OCI-LY1 (cell line): ENCODE measurements at regions not wholly inside any gene's neighbourhood (a gene's known extent, or its start where the extent isn't known, plus 50 kb on each side); places are given as distances from the start of the nearest gene placed in this dataset.

Source experiments
- H2AFZ ChIP-seq: fragments of 200-600 bp; sonication (generic), shearing (Covaris generic); 2 replicates; pipeline ENCODE4 v1.6.0; 2014; ENCODE audit warnings: antibody characterized with exemption, mild to moderate bottlenecking, low read length
- H3F3A ChIP-seq: fragments of 200-600 bp; sonication (generic), shearing (Covaris generic); 2 replicates; pipeline ENCODE4 v1.6.0; 2014; ENCODE audit warnings: mild to moderate bottlenecking, antibody characterized with exemption, low read length, moderate library complexity; ENCODE audit not compliant: insufficient read depth
- H3K27ac ChIP-seq: fragments of 200-600 bp; sonication (generic); 2 replicates; pipeline ENCODE4 v1.5.1; 2014; ENCODE audit warnings: low read length, mixed run types, mild to moderate bottlenecking, low read depth; ENCODE audit not compliant: poor library complexity, severe bottlenecking
- H3K27me3 ChIP-seq: fragments of 200-600 bp; sonication (generic); 2 replicates; pipeline ENCODE4 v1.6.0; 2014; ENCODE audit warnings: antibody characterized with exemption, mild to moderate bottlenecking, low read length, moderate library complexity; ENCODE audit not compliant: insufficient read depth
- H3K36me3 ChIP-seq: fragments of 200-600 bp; sonication (generic); 2 replicates; pipeline ENCODE4 v1.6.1; 2014; ENCODE audit warnings: mild to moderate bottlenecking, antibody characterized with exemption, low read length, moderate library complexity, mixed read lengths; ENCODE audit not compliant: insufficient read depth
- H3K4me1 ChIP-seq: fragments of 200-600 bp; sonication (generic); 2 replicates; pipeline ENCODE4 v1.5.1; 2014; ENCODE audit warnings: mild to moderate bottlenecking, low read length, moderate library complexity; ENCODE audit not compliant: insufficient read depth, severe bottlenecking
- H3K4me2 ChIP-seq: fragments of 200-600 bp; sonication (generic), shearing (Covaris generic); 2 replicates; pipeline ENCODE4 v1.6.1; 2014; ENCODE audit warnings: low read length
- H3K4me3 ChIP-seq: fragments of 200-600 bp; sonication (generic); 2 replicates; pipeline ENCODE4 v1.5.1; 2014; ENCODE audit warnings: low read length, low read depth, mild to moderate bottlenecking, mixed read lengths; ENCODE audit not compliant: poor library complexity, severe bottlenecking
- H3K79me2 ChIP-seq: fragments of 200-600 bp; shearing (Covaris generic); 2 replicates; pipeline ENCODE4 v1.6.1; 2016; ENCODE audit warnings: mixed run types, low read length, mixed read lengths; ENCODE audit not compliant: insufficient read depth
- H3K9ac ChIP-seq: fragments of 200-600 bp; sonication (generic), shearing (Covaris generic); 2 replicates; pipeline ENCODE4 v1.6.1; 2014; ENCODE audit warnings: mild to moderate bottlenecking, low read length, mixed read lengths
- H3K9me2 ChIP-seq: fragments of 200-600 bp; sonication (generic), shearing (Covaris generic); 2 replicates; pipeline ENCODE4 v1.6.1; 2014; ENCODE audit warnings: low read depth, mild to moderate bottlenecking, low read length, mixed read lengths
- H3K9me3 ChIP-seq: fragments of 200-600 bp; shearing (Covaris generic); 2 replicates; pipeline ENCODE4 v1.6.1; 2014; ENCODE audit warnings: low read length, mixed read lengths
- H4K20me1 ChIP-seq: fragments of 200-600 bp; sonication (generic), shearing (Covaris generic); 2 replicates; pipeline ENCODE4 v1.6.0; 2016; ENCODE audit warnings: mild to moderate bottlenecking, low read length; ENCODE audit not compliant: insufficient read depth
- EZH2 ChIP-seq: fragments of 200-600 bp; sonication (generic), shearing (Covaris generic); IDR thresholded peaks from 2 replicates; pipeline ENCODE4 v1.8.0; 2017; ENCODE audit warnings: borderline replicate concordance, mixed run types, mild to moderate bottlenecking, antibody characterized with exemption, low read length, moderate library complexity, mixed read lengths
- TF ChIP-seq, protein P1 (sequence below): fragments of 200-600 bp; sonication (generic), shearing (Covaris generic); IDR thresholded peaks from 2 replicates; pipeline ENCODE4 v1.5.1; 2017; ENCODE audit warnings: mild to moderate bottlenecking, antibody characterized with exemption, low read length, moderate library complexity, mixed read lengths

DNA sequence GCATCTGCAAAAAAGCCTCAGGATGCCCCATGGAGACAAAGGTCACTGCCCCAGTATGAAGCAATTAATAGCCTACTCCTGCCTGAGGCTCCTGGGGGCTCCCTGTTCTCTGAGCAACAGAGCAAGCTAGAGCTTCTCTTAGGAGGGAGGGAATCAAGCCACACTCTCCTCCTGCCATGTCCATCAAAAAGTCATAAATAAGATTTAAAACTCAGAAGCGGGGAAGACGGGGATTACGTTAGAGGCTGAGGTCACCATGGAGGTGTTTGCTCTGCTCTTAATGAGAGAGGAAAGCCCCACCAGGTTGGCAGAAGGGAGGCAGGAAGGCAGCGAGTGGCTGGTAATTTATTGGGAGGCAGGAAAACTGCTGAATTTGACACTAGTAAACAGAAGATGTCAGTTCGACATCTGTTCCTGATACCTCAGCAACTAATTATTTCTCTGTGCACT is 98.4 kb upstream of the TNR start:
- Histone ChIP-seq H3K79me2 (no peaks in the 10 kb centered on the region), H3K9me2 (no peaks in the 10 kb centered on the region), H3K4me2 (no peak overlapping the region), H3F3A (no peaks in the 10 kb centered on the region), H3K4me3 (no peak overlapping the region), H2AFZ (no peak overlapping the region), H4K20me1 (no peaks in the 10 kb centered on the region), H3K27me3 (no peaks in the 10 kb centered on the region), H3K9ac (no peak overlapping the region), H3K4me1 (no peaks in the 10 kb centered on the region), H3K9me3 (no peaks in the 10 kb centered on the region), H3K36me3 (no peaks in the 10 kb centered on the region), H3K27ac (no peak overlapping the region)
- TF ChIP-seq, protein P1, sequence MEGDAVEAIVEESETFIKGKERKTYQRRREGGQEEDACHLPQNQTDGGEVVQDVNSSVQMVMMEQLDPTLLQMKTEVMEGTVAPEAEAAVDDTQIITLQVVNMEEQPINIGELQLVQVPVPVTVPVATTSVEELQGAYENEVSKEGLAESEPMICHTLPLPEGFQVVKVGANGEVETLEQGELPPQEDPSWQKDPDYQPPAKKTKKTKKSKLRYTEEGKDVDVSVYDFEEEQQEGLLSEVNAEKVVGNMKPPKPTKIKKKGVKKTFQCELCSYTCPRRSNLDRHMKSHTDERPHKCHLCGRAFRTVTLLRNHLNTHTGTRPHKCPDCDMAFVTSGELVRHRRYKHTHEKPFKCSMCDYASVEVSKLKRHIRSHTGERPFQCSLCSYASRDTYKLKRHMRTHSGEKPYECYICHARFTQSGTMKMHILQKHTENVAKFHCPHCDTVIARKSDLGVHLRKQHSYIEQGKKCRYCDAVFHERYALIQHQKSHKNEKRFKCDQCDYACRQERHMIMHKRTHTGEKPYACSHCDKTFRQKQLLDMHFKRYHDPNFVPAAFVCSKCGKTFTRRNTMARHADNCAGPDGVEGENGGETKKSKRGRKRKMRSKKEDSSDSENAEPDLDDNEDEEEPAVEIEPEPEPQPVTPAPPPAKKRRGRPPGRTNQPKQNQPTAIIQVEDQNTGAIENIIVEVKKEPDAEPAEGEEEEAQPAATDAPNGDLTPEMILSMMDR, result no peak
- no peak for TF ChIP-seq EZH2

DNA sequence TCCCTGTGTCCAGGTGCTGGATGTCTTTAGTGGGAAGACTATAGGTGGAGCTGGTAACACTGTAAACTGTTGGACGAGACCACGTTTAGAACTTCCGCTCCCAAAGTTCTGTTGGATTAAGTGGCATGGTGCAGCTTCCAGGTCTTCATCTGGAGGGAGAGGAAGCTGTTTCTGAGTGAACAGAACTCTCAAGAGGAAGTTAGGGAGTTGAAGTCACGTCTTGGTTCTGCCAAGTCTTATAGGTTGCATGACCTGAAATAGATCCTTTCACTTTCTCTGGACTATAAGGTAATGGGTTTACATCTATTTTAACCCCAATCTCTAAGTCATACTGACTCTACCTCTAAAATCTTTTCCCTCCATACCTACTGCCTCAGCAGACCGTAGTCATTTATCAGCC is 97.4 kb upstream of the TNR start:
- no peaks in the 10 kb centered on the region for H3K9me2 ChIP-seq
- TF ChIP-seq, protein P1, result no peak
- no peak for TF ChIP-seq EZH2
- no peaks in the 10 kb centered on the region for H3K4me1 ChIP-seq
- H3K36me3 ChIP-seq, result no peaks in the 10 kb centered on the region
- no peaks in the 10 kb centered on the region for H4K20me1 ChIP-seq
- H2AFZ ChIP-seq, result no peak overlapping the region
- no peaks in the 10 kb centered on the region for H3K79me2 ChIP-seq
- H3F3A ChIP-seq, result no peaks in the 10 kb centered on the region
- no peak overlapping the region for H3K4me2 ChIP-seq
- no peaks in the 10 kb centered on the region for H3K9me3 ChIP-seq
- H3K27me3 ChIP-seq, result no peaks in the 10 kb centered on the region
- no peak overlapping the region for H3K27ac ChIP-seq
- no peak overlapping the region for H3K9ac ChIP-seq
- H3K4me3 ChIP-seq, result no peak overlapping the region

DNA sequence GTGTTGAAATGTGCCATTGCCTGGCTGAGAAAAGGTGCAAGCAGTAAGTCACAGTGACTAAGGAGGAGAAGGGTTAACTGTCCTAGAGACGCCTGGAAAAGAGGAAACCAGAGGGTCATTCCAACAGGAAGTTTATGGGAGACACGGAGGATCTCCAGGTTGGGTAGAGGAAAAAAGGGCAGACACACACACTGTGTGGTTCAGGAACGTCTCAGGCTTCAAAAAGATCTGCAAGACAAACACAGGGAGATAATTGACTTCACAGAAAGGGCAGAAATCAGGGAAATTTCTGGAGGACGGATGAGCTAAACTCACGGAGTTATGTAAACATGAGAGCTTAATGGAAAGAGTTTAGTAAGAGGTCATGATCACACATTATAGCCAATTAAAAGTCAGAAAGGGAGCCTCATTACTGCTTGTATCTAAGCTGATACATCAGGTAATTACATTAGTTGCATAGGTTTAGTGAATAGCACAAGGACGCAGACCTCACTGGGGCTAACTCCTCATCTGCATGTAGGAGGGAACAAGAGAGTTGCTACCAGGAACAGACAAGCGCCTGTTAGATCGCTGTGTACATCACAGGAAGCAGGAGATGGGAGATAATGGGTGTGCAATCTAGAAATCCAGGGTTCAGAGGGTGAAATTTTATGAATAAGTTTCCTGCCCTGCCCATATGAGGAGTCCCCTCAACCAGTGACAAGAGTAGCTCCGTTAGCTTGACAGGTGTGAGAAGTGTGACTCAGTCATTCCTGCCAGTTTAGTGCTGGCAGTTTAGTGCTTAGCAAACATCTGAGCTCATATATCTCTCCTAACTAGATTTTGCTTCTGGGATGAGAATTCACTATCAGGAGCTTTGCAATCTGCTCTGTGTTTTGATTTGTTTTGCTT is 96.6 kb upstream of the TNR start:
- no peak for TF ChIP-seq EZH2
- TF ChIP-seq, protein P1, result no peak
- H3F3A ChIP-seq, result no peaks in the 10 kb centered on the region
- H3K27me3 ChIP-seq, result no peaks in the 10 kb centered on the region
- no peaks in the 10 kb centered on the region for H3K36me3 ChIP-seq
- H3K4me1 ChIP-seq, result no peaks in the 10 kb centered on the region
- H4K20me1 ChIP-seq, result no peaks in the 10 kb centered on the region
- no peaks in the 10 kb centered on the region for H3K9me3 ChIP-seq
- no peak overlapping the region for H2AFZ ChIP-seq
- no peak overlapping the region for H3K4me2 ChIP-seq
- no peaks in the 10 kb centered on the region for H3K9me2 ChIP-seq
- no peak overlapping the region for H3K27ac ChIP-seq
- no peaks in the 10 kb centered on the region for H3K79me2 ChIP-seq
- no peak overlapping the region for H3K4me3 ChIP-seq
- no peak overlapping the region for H3K9ac ChIP-seq
